ENCODE measurements at regions not wholly inside any gene's neighbourhood (a gene's known extent, or its start where the extent isn't known, plus 50 kb on each side); places are given as distances from the start of the nearest gene placed in this dataset.

GRCh38 chr6:159436581-159436980 lies 256.5 kb downstream of the SOD2 start:
- TF ChIP-seq, protein P1, sequence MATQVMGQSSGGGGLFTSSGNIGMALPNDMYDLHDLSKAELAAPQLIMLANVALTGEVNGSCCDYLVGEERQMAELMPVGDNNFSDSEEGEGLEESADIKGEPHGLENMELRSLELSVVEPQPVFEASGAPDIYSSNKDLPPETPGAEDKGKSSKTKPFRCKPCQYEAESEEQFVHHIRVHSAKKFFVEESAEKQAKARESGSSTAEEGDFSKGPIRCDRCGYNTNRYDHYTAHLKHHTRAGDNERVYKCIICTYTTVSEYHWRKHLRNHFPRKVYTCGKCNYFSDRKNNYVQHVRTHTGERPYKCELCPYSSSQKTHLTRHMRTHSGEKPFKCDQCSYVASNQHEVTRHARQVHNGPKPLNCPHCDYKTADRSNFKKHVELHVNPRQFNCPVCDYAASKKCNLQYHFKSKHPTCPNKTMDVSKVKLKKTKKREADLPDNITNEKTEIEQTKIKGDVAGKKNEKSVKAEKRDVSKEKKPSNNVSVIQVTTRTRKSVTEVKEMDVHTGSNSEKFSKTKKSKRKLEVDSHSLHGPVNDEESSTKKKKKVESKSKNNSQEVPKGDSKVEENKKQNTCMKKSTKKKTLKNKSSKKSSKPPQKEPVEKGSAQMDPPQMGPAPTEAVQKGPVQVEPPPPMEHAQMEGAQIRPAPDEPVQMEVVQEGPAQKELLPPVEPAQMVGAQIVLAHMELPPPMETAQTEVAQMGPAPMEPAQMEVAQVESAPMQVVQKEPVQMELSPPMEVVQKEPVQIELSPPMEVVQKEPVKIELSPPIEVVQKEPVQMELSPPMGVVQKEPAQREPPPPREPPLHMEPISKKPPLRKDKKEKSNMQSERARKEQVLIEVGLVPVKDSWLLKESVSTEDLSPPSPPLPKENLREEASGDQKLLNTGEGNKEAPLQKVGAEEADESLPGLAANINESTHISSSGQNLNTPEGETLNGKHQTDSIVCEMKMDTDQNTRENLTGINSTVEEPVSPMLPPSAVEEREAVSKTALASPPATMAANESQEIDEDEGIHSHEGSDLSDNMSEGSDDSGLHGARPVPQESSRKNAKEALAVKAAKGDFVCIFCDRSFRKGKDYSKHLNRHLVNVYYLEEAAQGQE (IDR thresholded peaks at IDR 0.05; ENCODE audit: insufficient read depth in 1 of 2, low read depth in 2 of 2, low read length in 2 of 2): no peak
- TF ChIP-seq SIN3A (IDR thresholded peaks at IDR 0.05; ENCODE audit: borderline replicate concordance, insufficient read depth, low read length): no peak
- no peak for TF ChIP-seq FOXP2 (optimal IDR thresholded peaks at IDR 0.05; ENCODE audit: borderline replicate concordance, extremely low read depth, extremely low read length, insufficient read depth)
- no peak for TF ChIP-seq TAF1 (IDR thresholded peaks at IDR 0.05; ENCODE audit: borderline replicate concordance, insufficient read depth, low read length)
- TF ChIP-seq POLR2AphosphoS5 (IDR thresholded peaks at IDR 0.05; ENCODE audit: low read depth, low read length): no peak

DNA sequence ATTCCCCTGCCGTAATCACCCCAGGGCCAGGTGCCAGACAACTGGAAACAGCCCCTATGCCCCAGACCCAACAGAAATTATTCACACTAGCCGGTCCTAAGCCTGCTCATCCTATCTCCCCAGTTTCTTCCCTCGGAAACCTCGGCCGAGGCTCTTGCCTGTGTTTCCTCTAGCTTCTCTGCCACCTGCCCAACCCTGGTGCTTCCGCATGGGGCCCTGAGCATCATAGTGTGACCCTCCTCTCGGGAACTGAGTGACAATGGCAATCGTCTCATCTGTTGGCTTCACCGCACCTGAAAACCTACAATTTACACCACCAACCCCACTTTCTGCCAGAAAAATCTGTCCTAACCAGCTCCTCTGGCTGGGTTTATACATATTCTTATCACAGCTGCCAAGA lies 257.3 kb downstream of the SOD2 start:
- TF ChIP-seq, protein P1 (IDR thresholded peaks at IDR 0.05; ENCODE audit: insufficient read depth in 1 of 2, low read depth in 2 of 2, low read length in 2 of 2): no peak
- TF ChIP-seq SIN3A (IDR thresholded peaks at IDR 0.05; ENCODE audit: borderline replicate concordance, insufficient read depth, low read length) (no peak), POLR2AphosphoS5 (IDR thresholded peaks at IDR 0.05; ENCODE audit: low read depth, low read length) (no peak), FOXP2 (optimal IDR thresholded peaks at IDR 0.05; ENCODE audit: borderline replicate concordance, extremely low read depth, extremely low read length, insufficient read depth) (no peak), TAF1 (IDR thresholded peaks at IDR 0.05; ENCODE audit: borderline replicate concordance, insufficient read depth, low read length) (no peak)

DNA sequence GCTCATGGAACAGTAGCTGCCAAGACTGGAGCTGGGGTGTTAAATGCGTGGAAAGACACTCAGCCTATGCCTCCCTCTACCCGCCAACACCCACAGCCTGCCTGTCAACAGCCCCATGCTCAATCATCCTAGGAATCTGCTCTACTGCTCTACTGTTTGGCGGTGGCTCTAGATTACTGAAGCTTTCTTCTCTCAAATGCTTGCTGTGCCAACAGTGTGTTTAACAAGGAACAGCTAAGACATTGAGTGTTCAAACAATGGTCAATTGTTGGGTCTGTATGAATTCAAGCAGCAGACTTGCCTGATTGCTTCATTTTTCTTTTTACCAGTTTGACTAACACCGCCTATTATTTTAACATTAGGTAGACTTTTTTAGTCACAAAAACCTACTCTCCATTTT lies 258.6 kb downstream of the SOD2 start:
- TF ChIP-seq POLR2AphosphoS5 (IDR thresholded peaks at IDR 0.05; ENCODE audit: low read depth, low read length) (no peak), SIN3A (IDR thresholded peaks at IDR 0.05; ENCODE audit: borderline replicate concordance, insufficient read depth, low read length) (no peak), FOXP2 (optimal IDR thresholded peaks at IDR 0.05; ENCODE audit: borderline replicate concordance, extremely low read depth, extremely low read length, insufficient read depth) (no peak), TAF1 (IDR thresholded peaks at IDR 0.05; ENCODE audit: borderline replicate concordance, insufficient read depth, low read length) (no peak)
- TF ChIP-seq, protein P1 (IDR thresholded peaks at IDR 0.05; ENCODE audit: insufficient read depth in 1 of 2, low read depth in 2 of 2, low read length in 2 of 2): no peak

GRCh38 chr6:159433550-159433949 lies 259.5 kb downstream of the SOD2 start:
- TF ChIP-seq SIN3A (IDR thresholded peaks at IDR 0.05; ENCODE audit: borderline replicate concordance, insufficient read depth, low read length): no peak
- no peak for TF ChIP-seq TAF1 (IDR thresholded peaks at IDR 0.05; ENCODE audit: borderline replicate concordance, insufficient read depth, low read length)

- TF ChIP-seq TAF1 (IDR thresholded peaks at IDR 0.05; ENCODE audit: borderline replicate concordance, insufficient read depth, low read length): no peak
- TF ChIP-seq SIN3A (IDR thresholded peaks at IDR 0.05; ENCODE audit: borderline replicate concordance, insufficient read depth, low read length): no peak
- TF ChIP-seq, protein P1 (IDR thresholded peaks at IDR 0.05; ENCODE audit: insufficient read depth in 1 of 2, low read depth in 2 of 2, low read length in 2 of 2): no peak
- no peak for TF ChIP-seq FOXP2 (optimal IDR thresholded peaks at IDR 0.05; ENCODE audit: borderline replicate concordance, extremely low read depth, extremely low read length, insufficient read depth)
- no peak for TF ChIP-seq POLR2AphosphoS5 (IDR thresholded peaks at IDR 0.05; ENCODE audit: low read depth, low read length)
Observed at GRCh38 chr6:159431750-159432149, 261.3 kb downstream of the SOD2 start.
